Progenitor cell of endocrine pancreas (in vitro differentiated cells): ENCODE measurements at regions not wholly inside any gene's neighbourhood (a gene's known extent, or its start where the extent isn't known, plus 50 kb on each side); places are given as distances from the start of the nearest gene placed in this dataset.

Experiments
- DNase-seq: peaks from one replicate; pipeline ENCODE4 v3.0.0; 2021; ENCODE audit warnings: low spot score; ENCODE audit not compliant: unreplicated experiment
- H3K27ac Mint-ChIP-seq: 2 replicates; pipeline ENCODE4 v1.8.0; 2021; ENCODE audit warnings: mild to moderate bottlenecking, moderate library complexity, mixed read lengths
- H3K27me3 Mint-ChIP-seq: 2 replicates; pipeline ENCODE4 v1.8.0; 2021; ENCODE audit warnings: mixed read lengths
- H3K36me3 Mint-ChIP-seq: 2 replicates; pipeline ENCODE4 v1.8.0; 2022; ENCODE audit warnings: mixed read lengths; ENCODE audit not compliant: insufficient read depth
- H3K4me1 Mint-ChIP-seq: 2 replicates; pipeline ENCODE4 v1.8.0; 2021; ENCODE audit warnings: low read depth, mixed read lengths
- H3K4me3 Mint-ChIP-seq: 2 replicates; pipeline ENCODE4 v1.8.0; 2021; ENCODE audit warnings: low read depth, mild to moderate bottlenecking, moderate library complexity, mixed read lengths
- H3K9me3 Mint-ChIP-seq: 2 replicates; pipeline ENCODE4 v1.8.0; 2021; ENCODE audit warnings: low read depth, mixed read lengths
- CTCF ChIP-seq: fragments of 200-600 bp; sonication (generic); IDR thresholded peaks from one replicate; pipeline ENCODE4 v1.5.0; 2021; ENCODE audit warnings: antibody characterized with exemption, mild to moderate bottlenecking; ENCODE audit not compliant: unreplicated experiment

GRCh38 chr12:45601888-45602287 is 127.6 kb upstream of the ARID2 start:
- no peak for DNase-seq
- H3K4me1 Mint-ChIP-seq, result peaks cover 3% of the 10 kb centered on the region
- H3K27ac Mint-ChIP-seq, result no peak overlapping the region
- H3K27me3 Mint-ChIP-seq, result no peaks in the 10 kb centered on the region
- H3K9me3 Mint-ChIP-seq, result peaks cover 13% of the 10 kb centered on the region
- no peak for TF ChIP-seq CTCF
- no peak overlapping the region for H3K4me3 Mint-ChIP-seq
- H3K36me3 Mint-ChIP-seq, result peaks cover 3% of the 10 kb centered on the region

- Mint-ChIP-seq H3K27me3 (no peaks in the 10 kb centered on the region), H3K4me1 (peaks cover 3% of the 10 kb centered on the region), H3K36me3 (peaks cover 3% of the 10 kb centered on the region), H3K4me3 (no peak overlapping the region), H3K27ac (no peak overlapping the region), H3K9me3 (peaks cover 13% of the 10 kb centered on the region)
- TF ChIP-seq CTCF, result no peak
- no peak for DNase-seq
Measured at GRCh38 chr12:45605624-45606023, 123.9 kb upstream of the ARID2 start.

GRCh38 chr12:45611061-45611460 is 118.4 kb upstream of the ARID2 start:
- DNase-seq, result no peak
- H3K9me3 Mint-ChIP-seq, result no peaks in the 10 kb centered on the region
- no peaks in the 10 kb centered on the region for H3K36me3 Mint-ChIP-seq
- TF ChIP-seq CTCF, result no peak
- no peaks in the 10 kb centered on the region for H3K27me3 Mint-ChIP-seq
- H3K4me3 Mint-ChIP-seq, result no peak overlapping the region
- no peak overlapping the region for H3K27ac Mint-ChIP-seq
- peaks cover 19% of the 10 kb centered on the region for H3K4me1 Mint-ChIP-seq

- no peak for DNase-seq
- H3K27ac Mint-ChIP-seq, result no peak overlapping the region
Measured at GRCh38 chr12:45611495-45611894, 118.0 kb upstream of the ARID2 start.

GRCh38 chr12:45612044-45612794 is 117.3 kb upstream of the ARID2 start:
- no peak overlapping the region for H3K27ac Mint-ChIP-seq
- no peaks in the 10 kb centered on the region for H3K9me3 Mint-ChIP-seq
- H3K36me3 Mint-ChIP-seq, result no peaks in the 10 kb centered on the region
- no peak overlapping the region for H3K4me3 Mint-ChIP-seq
- DNase-seq, result no peak
- no peak for TF ChIP-seq CTCF
- no peaks in the 10 kb centered on the region for H3K27me3 Mint-ChIP-seq
- H3K4me1 Mint-ChIP-seq, result peaks cover 24% of the 10 kb centered on the region

More at GRCh38 chr12:45611495-45611894, 118.0 kb upstream of the ARID2 start:
- Mint-ChIP-seq H3K9me3 (no peaks in the 10 kb centered on the region), H3K4me1 (peaks cover 22% of the 10 kb centered on the region), H3K27me3 (no peaks in the 10 kb centered on the region), H3K36me3 (no peaks in the 10 kb centered on the region), H3K4me3 (no peak overlapping the region)
- no peak for TF ChIP-seq CTCF
